Stomach smooth muscle (tissue), 2 donors: ENCODE measurements at regions not wholly inside any gene's neighbourhood (a gene's known extent, or its start where the extent isn't known, plus 50 kb on each side); places are given as distances from the start of the nearest gene placed in this dataset.
"Not testable (repeated sequence)": the region's sequence is repeated elsewhere in the genome, so short reads cannot be mapped to it uniquely, and the experiment has no call there.

Source experiments
- H3K27ac ChIP-seq: one replicate; pipeline ENCODE4 v1.7.0; 2013; ENCODE audit warnings: mild to moderate bottlenecking, low read length, inconsistent platforms
- H3K27me3 ChIP-seq, 2 donors: one replicate each; pipeline ENCODE4 v1.7.0; 2013; ENCODE audit warnings: low read length in 2 of 2; ENCODE audit not compliant: insufficient read depth in 2 of 2, control insufficient read depth in 1 of 2
- H3K36me3 ChIP-seq, 2 donors: one replicate each; pipeline ENCODE4 v1.7.0; 2013; ENCODE audit warnings: low read length in 2 of 2; ENCODE audit not compliant: control insufficient read depth in 2 of 2, insufficient read depth in 2 of 2
- H3K4me1 ChIP-seq: one replicate; pipeline ENCODE4 v1.7.0; 2013; ENCODE audit warnings: low read length; ENCODE audit not compliant: control insufficient read depth, insufficient read depth
- H3K4me3 ChIP-seq, 2 donors: one replicate each; pipeline ENCODE4 v1.7.0; 2013; ENCODE audit warnings: low read length in 2 of 2
- H3K9ac ChIP-seq, 2 donors: one replicate each; pipeline ENCODE4 v1.7.0; 2013; ENCODE audit warnings: low read length in 2 of 2, mild to moderate bottlenecking in 1 of 2
- H3K9me3 ChIP-seq, 2 donors: one replicate each; pipeline ENCODE4 v1.7.0; 2013; ENCODE audit warnings: low read length in 2 of 2; ENCODE audit not compliant: control insufficient read depth in 2 of 2
- donor health status: healthy.
- donor health status: Pancreatic carcinoma.

DNA sequence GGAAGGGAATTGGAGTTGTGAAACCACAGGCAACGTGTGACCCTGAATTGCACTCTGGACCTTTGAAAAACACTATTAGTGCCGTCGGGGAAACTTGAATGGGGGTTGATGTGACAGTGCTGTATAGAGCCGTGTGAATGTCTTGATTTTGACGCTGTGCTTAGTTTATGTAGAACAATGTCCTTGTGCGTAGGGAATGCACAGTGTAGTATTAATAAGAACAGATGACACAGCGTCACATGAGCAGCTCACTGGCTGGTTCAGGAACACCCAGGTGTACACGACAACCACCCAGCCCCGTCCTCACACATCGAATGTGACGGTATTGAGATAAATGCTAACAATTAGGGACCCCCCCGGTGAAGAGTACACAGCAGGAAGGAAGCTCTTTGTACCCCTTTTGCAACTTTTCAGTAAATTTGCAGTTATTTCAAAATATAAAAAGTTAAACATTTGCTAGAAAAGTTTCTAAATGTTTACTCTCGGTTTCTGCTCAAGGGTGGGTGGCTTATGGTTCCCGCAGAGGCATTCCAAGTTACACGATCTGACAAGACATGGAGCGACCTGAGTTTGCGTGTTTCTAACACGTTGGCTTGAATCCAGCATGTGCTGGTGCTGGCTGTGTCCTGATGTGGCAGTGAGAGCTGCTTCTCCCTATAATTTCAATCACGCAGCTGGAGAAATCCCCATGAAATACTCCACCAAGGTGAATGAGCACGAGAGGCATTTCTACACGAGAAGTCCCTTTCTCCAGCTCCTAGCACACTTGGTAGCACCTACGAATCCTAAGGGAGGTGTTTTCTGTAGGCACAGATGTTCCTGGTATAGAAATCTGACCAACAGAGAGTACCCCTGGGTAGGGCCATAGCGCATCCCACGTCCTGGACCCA is 208.0 kb upstream of the EXOC2 start:
- Histone ChIP-seq H3K27ac (no peak overlapping the region), H3K9ac (no peak overlapping the region), H3K27me3 (no peaks in the 10 kb centered on the region), H3K9me3 (no peaks in the 10 kb centered on the region), H3K36me3 (no peaks in the 10 kb centered on the region), H3K4me3 (peak overlapping the region in 1 of 2 donors; percentile 22), H3K4me1 (peaks cover 15% of the 10 kb centered on the region)

DNA sequence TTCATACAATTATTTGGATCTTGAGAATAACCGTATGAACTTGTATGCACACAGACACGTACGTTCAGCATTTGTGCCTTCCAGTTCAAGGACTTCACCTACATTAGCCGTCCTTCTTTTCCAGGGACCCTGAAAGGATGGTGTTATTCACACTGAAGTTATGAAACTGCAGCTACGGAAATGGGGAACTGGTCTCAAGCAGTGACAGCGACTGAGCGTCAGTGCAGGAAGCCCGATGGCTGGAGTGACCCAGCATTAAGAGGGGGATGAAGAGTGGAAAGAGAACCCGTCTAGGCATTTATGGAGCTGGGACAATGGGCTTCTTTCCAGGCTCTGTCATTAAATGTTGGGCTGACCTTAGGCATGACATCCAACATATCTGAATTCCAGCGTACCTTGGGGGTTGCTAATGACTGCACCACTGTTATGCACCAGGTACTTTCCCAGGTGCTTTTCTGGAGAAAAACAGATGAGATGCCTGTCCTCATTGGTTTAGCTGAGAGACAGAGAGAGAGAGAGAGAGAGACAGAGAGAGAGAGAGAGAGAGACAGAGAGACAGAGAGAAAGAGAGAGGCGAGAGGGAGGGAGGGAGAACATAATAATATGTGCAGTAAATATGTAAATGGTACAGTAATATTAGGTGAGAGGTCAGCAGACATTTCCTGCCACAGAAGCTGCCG is 204.7 kb upstream of the EXOC2 start:
- no peak overlapping the region for H3K27ac ChIP-seq
- H3K4me3 ChIP-seq = no peak overlapping the region
- H3K27me3 ChIP-seq = no peaks in the 10 kb centered on the region
- no peaks in the 10 kb centered on the region for H3K36me3 ChIP-seq
- H3K9ac ChIP-seq = no peak overlapping the region
- no peaks in the 10 kb centered on the region for H3K9me3 ChIP-seq
- peaks cover 15% of the 10 kb centered on the region for H3K4me1 ChIP-seq

DNA sequence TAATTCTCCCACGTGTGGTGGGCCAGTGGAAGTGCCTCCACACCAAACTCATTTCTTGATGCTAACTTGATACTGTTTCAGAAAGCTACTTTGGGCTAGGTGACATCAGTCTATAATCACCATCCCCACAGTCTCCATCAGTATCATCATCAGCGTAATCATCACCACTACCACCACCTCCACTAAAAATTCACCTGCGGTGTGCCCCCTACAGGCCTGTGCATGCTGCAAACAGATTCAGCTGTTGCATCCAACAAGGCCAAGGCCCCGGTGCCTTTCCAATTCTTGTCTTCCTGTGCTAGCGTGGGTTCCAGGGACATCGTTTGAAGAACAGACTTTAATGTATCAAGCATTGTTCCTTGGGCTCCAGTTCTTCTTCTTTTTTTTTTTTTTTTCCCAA is 201.3 kb upstream of the EXOC2 start:
- Histone ChIP-seq H3K36me3 (no peaks in the 10 kb centered on the region), H3K4me3 (no peak overlapping the region), H3K4me1 (peaks cover 2% of the 10 kb centered on the region), H3K27ac (no peak overlapping the region), H3K27me3 (no peaks in the 10 kb centered on the region), H3K9me3 (no peaks in the 10 kb centered on the region), H3K9ac (no peak overlapping the region)

DNA sequence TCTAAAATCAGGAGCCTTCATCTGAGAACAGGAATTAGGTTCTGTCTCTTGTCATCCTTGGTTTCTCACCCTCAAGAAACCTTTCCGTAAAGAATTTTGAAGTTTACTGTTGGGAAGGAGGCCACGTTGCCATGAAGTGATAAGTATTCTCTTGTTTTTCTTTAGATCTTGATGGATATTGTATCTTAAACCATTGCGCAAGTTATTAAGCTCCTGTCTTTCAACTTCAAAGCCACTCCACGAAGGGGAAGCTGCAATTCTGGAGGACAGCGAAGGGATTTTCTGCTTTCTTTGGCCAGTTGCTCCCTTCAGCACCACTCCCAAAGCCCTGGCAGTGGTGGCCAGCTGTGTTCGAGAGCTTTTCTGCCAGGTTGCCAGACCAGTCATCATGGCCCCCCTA is 198.1 kb upstream of the EXOC2 start:
- Histone ChIP-seq H3K4me1 (no peaks in the 10 kb centered on the region), H3K36me3 (no peaks in the 10 kb centered on the region), H3K27ac (no peak overlapping the region), H3K9me3 (no peaks in the 10 kb centered on the region), H3K9ac (no peak overlapping the region), H3K4me3 (no peak overlapping the region), H3K27me3 (no peaks in the 10 kb centered on the region)

DNA sequence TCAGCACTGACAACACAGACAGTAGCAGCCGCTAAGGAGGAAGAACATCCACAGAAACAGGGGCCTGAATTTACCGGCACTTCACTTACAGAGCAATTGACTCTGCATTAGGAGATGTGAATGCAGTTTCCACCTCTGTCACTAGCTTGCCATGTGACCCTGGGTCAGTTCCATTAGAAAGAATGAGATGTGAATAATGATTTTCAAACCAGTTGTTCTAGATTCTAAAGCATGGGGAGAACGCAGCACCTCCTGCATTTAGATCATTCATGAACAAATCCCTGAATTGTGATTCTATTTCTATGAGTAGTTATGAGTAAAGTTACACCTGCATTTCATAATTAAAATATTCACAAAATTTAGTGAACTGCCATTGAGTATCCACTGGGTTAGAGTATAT is 197.3 kb upstream of the EXOC2 start:
- H3K9ac ChIP-seq = no peak overlapping the region
- H3K27ac ChIP-seq = no peak overlapping the region
- no peaks in the 10 kb centered on the region for H3K36me3 ChIP-seq
- no peaks in the 10 kb centered on the region for H3K27me3 ChIP-seq
- no peak overlapping the region for H3K4me3 ChIP-seq
- H3K4me1 ChIP-seq = no peaks in the 10 kb centered on the region
- no peaks in the 10 kb centered on the region for H3K9me3 ChIP-seq

DNA sequence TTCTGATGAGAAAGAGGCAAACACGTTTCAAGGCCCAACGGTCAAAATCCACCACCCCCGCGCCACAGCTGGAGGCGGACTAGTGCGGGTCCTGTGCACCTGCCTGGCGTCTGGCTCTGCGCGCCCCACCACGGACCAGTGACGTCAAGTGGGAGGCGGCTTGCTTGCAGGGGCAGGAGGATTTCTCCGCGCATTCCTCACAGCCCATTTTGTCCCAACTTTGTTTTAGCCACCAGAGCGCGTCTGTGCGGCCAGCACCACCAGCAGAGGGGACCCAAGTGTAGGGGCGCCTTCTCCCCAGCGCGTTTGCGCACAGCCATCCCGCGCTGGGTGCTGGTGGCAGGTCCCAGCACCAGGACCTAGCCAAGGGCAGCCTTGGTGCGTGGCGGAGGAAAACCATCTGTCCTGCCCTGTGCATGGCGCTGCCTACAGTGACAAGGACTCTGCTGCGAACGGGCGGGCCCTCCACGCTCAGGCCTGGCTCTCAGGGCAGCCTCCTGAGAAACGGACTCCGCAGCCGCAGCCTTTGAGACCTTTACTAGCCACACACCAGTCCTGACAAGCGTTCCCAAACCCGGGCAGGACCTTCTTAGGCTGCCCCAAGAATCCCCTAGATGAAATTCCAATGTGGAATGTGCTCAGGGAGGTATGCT is 194.8 kb upstream of the EXOC2 start:
- no peak overlapping the region for H3K4me3 ChIP-seq
- no peak overlapping the region for H3K27ac ChIP-seq
- no peaks in the 10 kb centered on the region for H3K9me3 ChIP-seq

DNA sequence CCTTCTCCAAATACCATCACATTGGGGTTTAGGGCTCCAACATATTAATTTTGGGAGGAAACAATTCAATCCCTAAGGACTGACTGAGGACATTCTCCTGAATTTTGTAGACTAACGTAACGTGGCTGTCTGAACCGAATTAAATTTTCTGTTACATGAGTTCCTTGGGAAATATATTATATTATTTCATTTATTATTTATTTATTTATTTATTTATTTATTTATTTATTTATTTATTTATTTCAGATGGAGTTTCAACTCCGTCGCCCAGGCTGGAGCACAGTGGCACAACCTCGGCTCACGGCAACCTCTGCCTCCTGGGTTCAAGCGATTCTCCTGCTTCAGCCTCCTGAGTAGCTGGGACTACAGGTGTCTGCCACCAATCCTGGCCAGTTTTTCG is 193.2 kb upstream of the EXOC2 start:
- not testable (repeated sequence) for H3K27ac ChIP-seq, H3K9ac ChIP-seq, H3K4me1 ChIP-seq, H3K36me3 ChIP-seq, H3K4me3 ChIP-seq, H3K27me3 ChIP-seq, H3K9me3 ChIP-seq

More for the DNA sequence above, 194.8 kb upstream of the EXOC2 start:
- H3K27me3 ChIP-seq = no peaks in the 10 kb centered on the region
- no peaks in the 10 kb centered on the region for H3K36me3 ChIP-seq
- no peak overlapping the region for H3K9ac ChIP-seq
- no peaks in the 10 kb centered on the region for H3K4me1 ChIP-seq

DNA sequence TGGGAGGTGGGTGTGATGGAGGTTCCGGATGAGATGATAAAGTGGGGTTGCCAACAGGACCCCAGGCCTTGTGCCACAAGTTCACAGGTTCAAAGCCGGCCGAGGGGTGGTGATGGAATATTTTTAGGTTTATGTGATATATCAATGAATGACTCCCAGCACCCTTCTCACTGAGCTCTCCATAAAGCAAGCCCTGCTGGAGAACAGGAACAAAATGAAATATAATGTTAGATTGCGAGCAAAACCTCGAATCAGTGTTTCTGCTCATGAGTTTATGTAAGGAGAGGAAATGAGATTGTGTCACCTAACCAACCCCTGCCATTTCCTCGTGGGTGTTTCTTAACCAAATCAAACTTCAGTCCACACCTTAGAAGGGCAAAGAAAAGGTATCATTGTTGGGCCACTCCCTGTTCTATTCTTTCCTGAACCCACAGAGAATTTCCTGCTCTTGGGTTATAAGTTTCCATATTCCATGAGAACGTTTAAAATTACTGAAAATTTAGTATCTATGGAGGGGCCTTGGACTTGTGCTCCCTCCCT is 192.2 kb upstream of the EXOC2 start:
- Histone ChIP-seq H3K27me3 (no peaks in the 10 kb centered on the region), H3K27ac (no peak overlapping the region), H3K36me3 (no peaks in the 10 kb centered on the region), H3K9ac (no peak overlapping the region), H3K9me3 (no peaks in the 10 kb centered on the region), H3K4me3 (no peak overlapping the region), H3K4me1 (no peaks in the 10 kb centered on the region)

DNA sequence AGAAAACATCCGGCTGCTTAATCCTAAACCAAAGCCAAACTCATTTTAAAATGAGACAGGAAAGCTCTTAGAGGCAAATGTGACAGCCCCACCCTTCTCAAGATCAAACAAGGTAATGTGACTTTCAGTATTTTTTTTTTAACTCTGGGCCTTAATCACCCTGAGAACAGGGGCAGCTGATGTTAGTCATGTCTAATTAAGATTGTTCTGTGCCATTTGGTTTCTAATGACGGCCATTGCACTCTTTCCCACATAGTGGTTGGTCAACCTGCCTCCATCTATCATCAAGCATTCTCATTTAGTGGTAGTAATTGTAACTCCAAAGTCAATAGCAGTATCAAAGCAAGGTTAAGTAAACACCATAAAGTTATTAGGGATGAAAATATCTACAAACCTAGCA is 191.6 kb upstream of the EXOC2 start:
- Histone ChIP-seq H3K9ac (no peak overlapping the region), H3K9me3 (no peaks in the 10 kb centered on the region), H3K4me1 (no peaks in the 10 kb centered on the region), H3K27ac (no peak overlapping the region), H3K4me3 (no peak overlapping the region), H3K27me3 (no peaks in the 10 kb centered on the region), H3K36me3 (no peaks in the 10 kb centered on the region)

DNA sequence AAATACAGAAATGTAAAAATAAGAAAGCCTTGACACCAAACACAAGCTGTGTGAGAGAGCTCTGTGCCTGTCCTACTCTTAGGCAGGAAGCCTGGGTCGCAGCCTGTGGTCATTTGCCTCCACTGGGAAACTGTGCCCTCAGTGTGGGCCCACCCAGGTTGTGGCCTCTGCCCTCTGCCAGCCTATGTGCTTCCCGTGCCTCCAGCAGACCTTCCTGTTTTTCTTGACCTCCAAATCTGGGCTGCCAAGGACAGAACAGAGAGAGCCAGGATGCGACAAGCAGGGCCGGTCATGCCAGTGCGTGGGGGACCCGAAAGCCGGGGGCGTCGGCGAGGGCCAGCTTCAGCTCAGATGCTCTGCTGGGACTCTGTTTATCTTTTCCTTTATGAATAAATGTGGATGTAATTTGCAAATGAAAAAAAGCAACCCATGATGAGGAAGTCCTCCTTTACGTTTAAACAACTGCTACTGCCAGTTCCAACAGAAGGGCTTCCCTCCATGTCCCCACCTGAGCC is 189.2 kb upstream of the EXOC2 start:
- H3K9me3 ChIP-seq = no peaks in the 10 kb centered on the region
- H3K9ac ChIP-seq = no peak overlapping the region
- no peak overlapping the region for H3K4me3 ChIP-seq
- H3K4me1 ChIP-seq = no peaks in the 10 kb centered on the region
- H3K36me3 ChIP-seq = no peaks in the 10 kb centered on the region
- H3K27me3 ChIP-seq = no peaks in the 10 kb centered on the region
- H3K27ac ChIP-seq = no peak overlapping the region
